Right hindlimb (tissue), 1 donor: ENCODE measurements at regions not wholly inside any gene's neighbourhood (a gene's known extent, or its start where the extent isn't known, plus 50 kb on each side); places are given as distances from the start of the nearest gene placed in this dataset.

Source experiments
- DNase-seq: peaks from one replicate; pipeline ENCODE4 v3.0.0-alpha.2; 2018

DNA sequence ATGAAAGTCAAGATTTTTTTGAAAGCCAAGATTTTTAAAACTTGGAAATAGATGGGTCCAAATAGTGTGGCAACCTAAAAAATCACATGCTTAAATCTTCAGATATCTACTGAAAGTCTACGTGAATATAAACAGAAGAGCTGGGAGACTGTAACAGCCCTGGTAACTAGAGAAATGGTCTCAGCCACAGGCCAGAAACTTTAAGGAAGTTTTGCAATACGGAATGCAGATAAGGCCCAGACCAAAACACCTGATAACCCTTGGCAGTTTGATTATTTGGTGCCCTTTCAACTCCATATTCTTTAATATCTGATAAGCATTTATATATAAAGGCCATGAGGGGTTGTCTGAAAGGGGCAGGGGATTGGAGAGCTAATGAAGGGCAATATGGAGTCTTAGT, 537.3 kb upstream of the TGFBR2 start:
- DNase-seq: no peak

DNA sequence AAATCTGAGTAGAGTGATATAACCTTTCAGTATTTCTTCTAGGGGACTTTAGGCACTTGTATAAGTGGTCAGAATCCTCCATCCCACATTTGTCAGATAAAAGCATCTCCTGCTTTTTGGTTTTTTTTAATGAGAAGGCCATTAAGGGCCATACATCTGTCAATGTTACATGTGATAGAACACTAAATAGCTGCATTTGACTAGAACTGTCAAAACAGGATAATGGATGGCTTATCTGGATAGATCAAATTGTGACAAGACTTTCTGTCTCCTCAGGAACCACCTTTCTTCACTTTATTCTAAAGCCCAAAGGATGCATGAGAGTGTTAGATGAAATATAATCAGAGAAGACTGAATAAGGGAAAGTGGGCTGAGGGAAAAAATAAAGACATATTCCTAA, 533.4 kb upstream of the TGFBR2 start:
- DNase-seq: no peak

DNA sequence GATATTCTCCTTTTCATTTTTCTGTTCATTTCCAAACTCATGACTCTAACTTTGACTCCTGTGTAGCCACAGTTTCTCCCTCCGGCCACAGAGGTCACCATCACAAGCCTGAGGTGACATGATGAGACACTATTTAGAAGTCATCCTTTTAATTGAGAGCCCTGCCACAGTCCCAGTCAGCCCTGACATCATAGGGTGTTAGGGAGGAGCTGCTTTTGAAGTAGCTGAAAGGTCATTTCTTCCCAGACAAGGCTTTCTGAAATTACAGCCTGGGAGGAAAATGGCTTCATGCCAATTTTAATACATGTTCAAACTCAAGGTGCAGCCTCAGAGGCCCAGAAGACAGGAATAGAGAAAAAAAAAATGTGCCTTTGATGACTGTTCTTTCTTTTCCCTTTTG, 532.8 kb upstream of the TGFBR2 start:
- no peak for DNase-seq

DNA sequence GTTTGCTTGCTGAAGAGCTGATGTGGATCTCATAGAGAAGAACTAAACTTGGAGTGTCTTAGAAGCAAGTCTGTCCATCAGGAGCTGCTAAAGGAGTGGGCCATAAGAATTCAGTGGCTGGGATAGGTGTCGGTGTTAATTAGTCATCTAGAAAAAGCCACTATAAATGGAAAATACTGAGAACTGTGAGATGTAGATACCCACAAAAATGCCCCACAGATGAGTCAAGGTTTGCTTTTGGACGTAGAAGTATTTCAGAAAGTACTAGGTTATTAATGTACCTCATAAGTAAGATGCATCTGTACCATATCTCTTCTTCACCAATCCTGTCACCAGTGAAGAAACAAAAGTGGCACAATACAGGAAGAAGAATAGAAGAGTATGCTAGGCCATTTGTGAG, 530.9 kb upstream of the TGFBR2 start:
- no peak for DNase-seq

DNA sequence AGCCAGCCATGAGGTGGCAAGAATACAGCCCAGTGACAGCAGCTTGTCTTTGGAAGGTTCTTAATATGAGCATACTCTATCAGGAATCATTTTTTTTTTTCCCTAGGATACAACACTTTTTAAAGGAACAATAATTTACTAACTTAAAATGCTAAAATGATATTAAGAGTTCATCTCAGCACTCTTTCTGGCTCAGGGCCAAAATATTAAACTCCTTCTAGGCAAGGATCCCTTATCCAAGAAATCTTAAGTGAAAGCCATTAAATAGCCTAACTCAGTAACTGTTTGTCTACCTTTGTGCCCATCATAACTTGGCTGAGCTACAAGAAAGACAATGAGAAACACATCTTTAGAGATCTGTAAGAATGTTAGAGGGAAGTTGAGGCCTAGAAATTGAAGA, 529.5 kb upstream of the TGFBR2 start:
- no peak for DNase-seq

DNA sequence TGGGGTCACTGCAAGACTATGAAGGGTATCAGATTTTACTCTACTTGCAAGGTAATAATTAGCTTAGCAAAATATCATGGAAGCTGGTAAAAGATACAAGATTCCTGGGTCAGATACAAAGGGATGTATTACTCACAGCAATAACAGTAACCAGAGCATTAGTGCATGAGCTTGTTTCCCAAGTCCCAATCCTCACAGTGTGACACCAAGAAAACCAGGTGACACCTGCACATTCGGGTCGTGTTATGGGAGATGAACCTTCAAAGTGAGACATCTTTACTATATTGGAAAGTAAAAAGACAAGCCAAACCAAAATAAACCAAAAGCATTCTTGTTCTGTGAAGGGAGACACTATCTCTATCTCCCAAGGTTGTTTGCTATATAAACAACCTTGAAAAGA, 528.7 kb upstream of the TGFBR2 start:
- DNase-seq: no peak

DNA sequence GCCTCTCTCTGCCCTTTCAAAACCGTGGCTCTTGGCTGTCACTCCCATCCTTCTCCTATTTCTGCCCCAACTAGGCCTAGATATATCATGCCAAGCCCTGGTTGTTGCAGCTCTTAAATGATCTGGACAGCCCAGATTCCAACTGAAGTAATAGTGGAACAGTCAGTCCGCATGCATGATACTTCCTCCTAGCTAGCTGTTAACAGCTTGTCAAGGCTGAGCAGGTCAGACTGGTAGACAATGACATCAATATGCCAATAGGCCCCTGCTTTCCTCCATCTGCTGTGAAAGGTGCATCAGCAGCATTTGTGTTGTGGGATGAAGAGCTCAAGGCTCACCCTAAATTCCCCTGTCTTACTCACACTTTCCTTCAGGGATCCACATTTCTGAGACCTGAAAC, 527.7 kb upstream of the TGFBR2 start:
- DNase-seq: no peak

DNA sequence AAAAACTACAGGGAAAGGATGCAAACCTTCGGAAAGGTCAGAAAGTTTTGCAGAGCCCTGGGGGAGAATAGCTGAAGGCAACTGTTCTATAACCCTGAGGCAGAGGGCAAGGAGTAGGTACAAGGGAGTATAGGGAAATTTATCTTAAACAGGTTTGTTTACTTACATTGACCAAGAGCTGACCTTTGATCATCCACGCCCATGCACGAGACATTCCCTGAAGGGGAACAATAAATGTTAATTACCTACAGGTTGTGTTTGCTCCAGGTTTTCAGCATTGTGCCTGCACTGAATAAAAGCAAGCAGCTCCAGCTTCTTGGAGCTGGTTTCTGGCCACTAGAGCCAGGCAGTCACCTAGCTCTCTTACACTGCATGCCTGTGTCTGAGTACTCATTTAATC, 524.5 kb upstream of the TGFBR2 start:
- no peak for DNase-seq

DNA sequence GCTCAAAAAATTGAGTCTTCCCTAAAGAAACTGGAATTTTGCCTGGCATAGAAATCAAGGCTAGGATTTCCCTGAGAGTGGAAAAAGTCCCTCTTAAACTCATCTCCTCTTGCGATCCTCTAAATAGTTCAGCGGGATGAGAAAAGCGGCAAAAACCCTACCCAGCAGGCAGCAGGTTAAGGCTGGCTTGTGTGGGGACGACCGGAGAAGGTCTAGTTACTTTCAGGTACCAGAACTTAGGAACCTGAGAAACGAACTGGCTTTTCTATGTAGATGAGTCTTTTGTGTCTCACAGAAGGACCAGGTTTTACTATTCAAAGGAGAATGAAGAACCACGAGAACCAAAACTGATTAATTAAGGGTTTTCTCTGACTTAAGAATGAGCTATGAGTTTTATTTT, 523.7 kb upstream of the TGFBR2 start:
- no peak for DNase-seq

DNA sequence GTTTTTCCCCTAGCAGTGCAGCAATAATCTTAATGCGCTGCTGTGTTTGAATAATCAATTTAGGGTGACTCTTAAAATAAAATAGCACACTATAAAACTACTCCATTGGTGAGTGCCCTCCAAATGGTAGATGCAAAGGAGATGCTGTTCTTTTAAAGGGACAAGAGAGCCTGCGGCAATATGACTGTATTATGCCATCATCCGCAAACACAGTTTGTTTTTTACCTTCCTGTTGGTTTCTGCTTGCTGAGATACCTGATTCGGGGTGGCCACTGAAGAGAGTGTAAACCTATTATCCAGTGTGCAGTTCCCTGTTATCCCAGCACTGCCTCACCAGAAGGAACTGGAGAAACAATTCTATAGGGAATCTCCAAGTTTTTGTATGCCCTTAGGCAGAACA, 523.1 kb upstream of the TGFBR2 start:
- no peak for DNase-seq

DNA sequence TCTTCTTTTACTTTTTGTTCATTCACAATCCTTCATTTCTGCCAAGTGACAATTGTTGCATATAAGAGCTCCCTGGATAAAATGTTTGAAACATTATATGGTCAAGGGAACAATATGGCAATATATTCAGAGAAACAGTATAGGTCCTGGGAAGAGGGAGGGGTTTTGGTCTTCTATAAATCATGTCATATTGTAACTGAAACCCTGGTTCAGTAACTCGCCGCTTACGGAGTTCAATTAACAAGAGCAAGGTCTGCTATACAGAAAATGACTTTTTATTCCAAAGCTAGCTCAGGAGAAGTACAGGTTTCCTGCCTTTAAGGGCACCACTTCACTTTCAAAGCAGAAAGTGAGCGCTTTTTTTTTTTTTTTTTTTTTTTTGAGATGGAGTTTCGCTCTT, 522.1 kb upstream of the TGFBR2 start:
- no peak for DNase-seq

DNA sequence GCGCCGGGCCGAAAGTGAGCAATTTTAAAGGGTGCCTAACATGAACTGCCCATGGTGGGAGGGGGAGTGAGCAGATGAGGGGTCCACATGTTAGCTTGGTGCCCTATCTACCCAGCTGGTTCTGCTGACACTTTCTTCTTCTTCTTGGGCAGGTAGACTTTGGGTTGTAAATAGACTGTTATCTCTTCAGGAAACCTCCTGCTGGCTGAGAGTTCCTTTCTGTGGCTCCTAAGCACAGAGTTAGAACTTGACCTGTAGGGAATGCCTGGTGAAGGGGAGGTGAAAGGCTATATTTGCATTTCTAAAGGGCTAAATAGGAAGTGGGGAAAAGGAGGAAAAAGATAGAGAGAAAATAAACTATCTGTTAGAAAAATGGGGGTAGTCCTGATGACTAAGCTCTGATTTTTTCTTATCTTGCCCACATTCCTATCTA, 521.4 kb upstream of the TGFBR2 start:
- DNase-seq: no peak

DNA sequence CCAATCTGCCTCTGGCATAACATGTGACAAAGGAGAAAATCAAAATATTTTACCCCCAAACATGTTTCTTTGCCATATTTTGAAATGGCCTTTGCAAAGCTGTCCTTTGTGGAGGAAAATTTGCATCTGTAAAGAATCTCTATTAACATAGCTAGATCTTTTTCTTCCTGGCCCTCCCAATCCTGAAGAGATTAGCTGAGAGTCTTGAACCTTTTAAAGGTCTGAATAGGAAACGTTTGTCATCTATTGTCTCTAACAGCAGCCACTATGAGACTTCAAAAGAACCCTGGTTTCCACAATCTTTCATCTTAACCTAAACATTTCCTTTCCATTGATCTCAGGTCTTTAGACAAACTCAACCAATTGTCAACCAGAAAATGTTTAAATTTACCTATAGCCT, 520.9 kb upstream of the TGFBR2 start:
- DNase-seq: no peak

DNA sequence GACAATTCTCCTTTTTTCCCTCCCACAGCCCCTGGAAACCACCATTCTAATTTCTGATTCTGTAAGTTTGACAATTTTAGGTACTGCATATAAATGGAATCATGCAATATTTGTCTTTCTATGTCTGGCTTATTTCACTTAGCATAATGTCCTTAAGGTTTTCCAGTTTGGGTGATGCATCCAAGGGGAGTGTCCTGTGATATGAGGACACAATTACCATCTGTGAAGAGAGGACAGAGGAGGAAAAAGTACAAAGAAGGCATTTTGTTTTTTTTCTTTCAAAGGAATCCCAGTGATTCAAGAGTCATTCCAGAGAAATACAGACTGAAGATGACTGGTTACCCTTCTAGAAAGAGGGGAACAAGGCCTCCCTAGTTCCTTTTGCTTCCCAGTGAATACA, 514.7 kb upstream of the TGFBR2 start:
- no peak for DNase-seq

DNA sequence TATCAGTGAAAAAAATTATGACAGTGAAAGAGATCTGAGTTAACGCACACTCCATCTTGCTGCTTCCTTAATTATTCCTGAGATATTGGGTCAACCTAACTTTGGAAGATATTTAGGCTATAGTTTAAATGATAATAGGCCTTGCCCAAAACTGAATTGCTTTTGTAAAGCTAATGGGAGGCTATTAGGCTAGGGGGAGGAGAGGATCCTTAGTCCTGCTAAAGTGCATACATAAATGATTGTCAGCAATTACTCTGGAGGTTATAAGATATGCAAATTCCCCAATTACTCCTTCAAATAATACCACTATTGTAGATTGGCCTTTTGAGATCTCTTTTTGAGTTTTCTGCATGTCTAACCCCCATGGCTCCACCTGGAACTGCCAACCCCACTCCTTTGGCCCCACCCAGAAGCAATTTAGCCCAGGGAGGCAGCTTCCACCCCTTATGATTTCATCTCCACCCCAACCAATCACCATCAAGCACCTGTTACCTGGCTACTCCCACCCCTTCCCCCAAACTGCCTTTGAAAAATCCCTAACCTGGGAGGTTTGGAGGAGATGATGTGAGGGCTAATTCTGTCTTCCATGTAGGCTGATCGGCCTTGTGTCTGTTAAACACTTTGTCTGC, 509.3 kb upstream of the TGFBR2 start:
- DNase-seq: no peak

DNA sequence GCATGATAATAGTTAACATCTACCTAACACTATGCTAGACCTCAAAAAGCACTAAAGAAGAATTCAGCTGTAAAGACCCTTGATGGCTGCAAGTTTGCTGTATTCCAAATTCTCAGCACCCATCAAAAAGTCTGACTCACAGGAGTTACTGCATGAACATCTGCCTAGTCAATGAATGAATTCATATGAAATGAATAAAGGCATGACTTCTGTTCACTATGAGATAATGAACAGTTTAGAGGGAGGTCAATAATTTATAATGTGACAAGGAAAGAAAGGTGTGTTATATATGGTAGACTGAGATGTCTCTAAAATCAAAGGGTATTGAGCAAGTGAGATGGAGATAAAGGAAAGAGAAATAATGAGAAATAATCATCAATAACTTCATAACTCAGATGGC, 508.2 kb upstream of the TGFBR2 start:
- no peak for DNase-seq

DNA sequence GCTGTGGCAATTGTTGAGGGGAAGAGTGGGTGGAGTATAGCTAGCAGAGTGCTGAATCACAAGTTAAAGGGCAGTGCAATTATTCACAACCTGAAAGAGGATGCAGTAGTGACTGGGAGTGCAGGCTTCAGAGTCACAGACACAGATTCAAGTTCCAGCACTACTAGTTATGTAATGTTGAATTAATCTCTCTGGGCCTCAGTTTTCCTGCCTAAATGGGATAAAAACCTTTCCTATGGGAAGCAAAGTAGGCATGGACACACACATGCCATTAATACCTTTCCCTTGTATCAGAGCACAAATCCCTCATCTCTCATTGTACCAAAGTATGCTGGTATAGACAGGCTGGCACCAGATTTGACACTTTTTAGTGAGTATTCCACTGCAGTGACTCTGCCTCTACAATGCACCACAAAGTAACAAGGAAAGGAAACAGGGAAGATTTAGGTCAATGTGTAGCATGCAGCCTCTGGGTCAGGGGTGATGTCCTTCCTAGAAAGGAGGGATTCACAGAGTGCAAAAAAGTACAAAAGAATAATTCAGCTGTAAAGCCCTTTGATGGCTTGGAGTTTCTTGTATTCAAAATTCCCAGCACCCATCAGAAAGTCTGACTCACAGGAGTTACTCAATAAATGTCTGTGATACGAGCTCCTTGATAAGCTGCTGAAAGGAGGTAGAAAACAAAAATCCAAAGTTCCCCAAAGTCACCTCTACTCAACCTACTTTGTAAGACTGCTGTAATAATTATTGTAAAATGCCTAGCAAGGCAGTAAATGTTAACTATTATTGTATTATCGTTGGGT, 507.5 kb upstream of the TGFBR2 start:
- DNase-seq: no peak

DNA sequence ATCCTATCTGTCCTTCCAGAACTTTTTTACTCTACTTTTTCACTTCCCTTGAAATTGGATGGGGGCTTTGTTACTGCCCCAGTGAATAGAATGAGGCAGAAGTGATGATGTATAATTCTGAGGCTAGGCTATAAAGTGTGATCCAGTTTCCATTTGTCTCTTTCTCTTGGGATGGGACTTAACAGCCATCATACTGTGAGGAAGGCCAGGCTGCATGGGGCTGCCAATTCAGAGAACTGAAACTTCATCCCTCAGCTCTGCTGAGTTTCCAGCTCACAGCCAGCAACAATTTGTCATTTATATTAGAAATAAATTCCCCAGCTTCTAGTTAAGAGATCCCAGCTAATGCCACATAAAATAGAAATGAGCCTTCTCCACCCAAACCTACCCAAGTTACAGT, 504.0 kb upstream of the TGFBR2 start:
- peak; percentile 27 for DNase-seq

DNA sequence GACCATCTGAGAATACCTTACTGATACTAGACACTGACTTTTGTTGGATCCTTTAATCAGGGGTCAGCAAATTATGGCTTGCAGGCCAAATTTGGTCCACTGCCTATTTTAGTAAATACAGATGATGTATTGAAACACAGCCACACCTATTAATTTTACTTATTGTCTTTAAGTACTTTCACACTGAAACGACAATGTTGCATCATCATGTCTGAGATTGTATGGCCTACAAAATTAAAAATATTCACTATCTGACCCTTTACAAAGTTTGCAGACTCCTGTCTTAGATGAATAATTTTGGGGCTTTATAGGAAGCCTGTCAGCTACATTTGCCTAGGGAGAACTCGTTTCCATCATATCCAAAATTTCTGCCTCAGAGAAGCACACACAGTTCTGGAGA, 503.2 kb upstream of the TGFBR2 start:
- DNase-seq: no peak

DNA sequence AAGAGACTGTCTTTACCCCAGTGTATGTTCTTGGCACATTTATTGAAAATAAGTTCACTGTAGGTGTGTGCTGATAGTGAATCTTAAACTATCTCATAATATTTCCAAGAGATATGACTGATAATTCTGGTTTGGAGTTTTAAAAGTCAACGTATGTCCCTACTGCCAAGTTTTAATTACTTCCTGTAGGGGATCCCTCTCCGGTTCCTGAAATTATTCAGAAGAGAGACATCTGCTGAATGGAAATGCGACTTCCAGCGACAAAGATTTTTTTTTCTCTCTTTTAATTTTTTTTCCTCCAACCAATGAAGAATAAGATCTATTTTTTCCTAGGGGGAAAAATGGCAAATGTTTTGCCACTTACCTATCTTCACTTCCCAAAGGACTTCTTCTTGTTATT, 498.9 kb upstream of the TGFBR2 start:
- no peak for DNase-seq

DNA sequence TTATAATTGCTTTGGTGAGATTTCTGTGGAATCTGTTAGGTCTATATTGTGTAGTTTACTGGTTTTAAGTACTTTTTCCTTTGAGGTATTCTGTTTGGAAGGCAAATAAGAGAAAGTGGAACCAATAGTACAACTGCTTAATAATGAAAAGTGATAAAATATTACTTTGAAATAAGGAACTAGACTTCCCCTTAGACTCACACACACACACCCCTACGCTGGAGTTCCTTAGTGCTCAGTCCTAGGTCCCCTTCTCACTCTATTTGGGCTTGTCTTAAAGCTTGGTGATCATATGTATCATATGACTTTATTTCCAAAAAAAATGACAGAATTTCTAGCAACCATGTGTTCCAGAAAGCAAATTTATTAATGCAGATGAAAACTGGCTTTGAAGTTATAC, 494.0 kb upstream of the TGFBR2 start:
- DNase-seq: no peak

DNA sequence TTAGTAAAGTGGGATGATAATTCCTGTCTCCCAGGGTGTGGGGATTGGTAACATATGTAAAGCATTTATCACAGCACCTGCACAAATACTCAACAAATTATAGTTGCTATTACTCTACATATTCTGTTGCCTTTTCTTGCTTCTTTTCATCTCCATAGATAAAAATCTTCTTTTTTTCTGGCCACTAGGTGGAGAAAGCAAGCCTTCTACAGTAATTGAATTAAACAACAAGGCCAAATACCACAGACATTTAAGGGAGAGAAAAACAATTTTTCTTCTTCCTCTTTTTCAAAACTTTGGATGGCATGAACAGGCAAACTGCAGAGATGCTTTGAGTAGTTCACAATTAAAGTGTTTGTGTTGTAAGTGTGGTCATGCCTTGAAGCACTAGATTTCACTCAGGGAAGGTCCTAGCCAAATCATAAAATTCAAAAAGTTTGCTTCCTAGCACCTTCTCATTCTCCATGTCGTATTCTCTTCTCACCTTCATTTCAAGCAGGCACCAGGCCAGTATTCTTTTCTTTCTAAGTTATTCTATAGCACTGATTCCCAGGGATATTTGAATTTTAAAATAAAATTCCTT, 493.4 kb upstream of the TGFBR2 start:
- no peak for DNase-seq

DNA sequence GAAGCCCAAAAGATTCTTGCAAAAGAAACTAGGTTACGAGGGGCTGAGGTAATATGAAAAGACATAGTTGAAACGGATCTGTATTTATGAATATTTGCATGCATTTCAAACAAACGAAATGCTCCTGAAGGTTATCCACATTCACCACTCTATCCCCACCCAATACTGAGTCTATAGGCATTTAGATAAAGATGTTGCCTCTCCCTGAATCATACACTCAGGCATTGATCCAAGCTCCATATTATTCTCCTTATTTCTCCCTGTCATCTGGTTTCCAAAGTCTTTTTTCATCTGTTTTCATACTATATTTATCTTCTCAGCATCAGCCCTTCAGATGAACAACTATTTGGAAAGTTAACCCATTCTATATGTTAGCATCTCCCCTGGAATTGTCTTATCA, 492.5 kb upstream of the TGFBR2 start:
- DNase-seq: no peak

DNA sequence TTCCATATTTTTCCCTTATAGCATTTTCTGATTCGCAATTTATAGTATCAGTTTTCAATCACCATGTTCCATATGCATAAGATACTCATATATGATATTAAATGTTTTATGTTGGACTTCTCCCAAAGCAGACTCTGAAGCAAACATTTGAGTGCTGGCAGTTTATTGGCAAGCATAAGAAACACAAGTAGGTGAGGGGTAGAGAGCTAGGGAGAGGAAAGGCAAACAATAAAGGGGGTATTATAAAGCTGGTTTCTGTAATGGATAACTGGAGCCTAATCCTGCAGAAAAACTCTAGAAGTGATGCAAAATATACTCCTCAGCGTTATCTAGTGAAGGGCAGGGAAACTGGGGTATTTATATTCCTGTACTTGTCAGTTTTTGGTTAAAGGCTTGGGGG, 491.5 kb upstream of the TGFBR2 start:
- DNase-seq: no peak

DNA sequence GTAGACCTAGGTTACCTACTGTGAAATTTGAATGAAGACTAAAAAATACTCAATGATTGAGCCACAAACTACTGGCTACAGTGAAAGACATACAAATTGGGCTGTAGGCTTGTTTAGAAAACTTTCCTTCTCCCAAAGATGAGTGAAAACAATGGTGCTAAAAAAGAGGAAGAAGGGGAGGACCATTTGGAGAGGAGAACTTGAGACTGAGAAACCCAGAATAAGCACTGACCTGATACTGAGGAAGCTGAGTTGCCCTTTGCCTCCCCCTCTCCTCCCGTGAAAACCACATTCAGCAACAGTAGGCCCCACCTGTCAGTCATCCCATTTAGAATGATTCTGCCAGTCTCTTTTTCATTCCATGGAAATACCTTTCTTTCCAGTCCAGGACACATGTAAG, 484.0 kb upstream of the TGFBR2 start:
- DNase-seq: no peak
